Cardiac muscle cell (in vitro differentiated cells and primary cell): ENCODE measurements at regions not wholly inside any gene's neighbourhood (a gene's known extent, or its start where the extent isn't known, plus 50 kb on each side); places are given as distances from the start of the nearest gene placed in this dataset.
"Not testable (repeated sequence)": the region's sequence is repeated elsewhere in the genome, so short reads cannot be mapped to it uniquely, and the experiment has no call there.

Experiments used
- DNase-seq, 2 donors: peaks; one replicate each; pipeline versions ENCODE4 v3.0.0 to v3.0.0-alpha.2; 2010 to 2017; ENCODE audit warnings: low read depth in 1 of 2, low spot score in 1 of 2
- H3K27ac ChIP-seq: fragments of 200-600 bp; sonication (generic); 2 replicates; pipeline ENCODE4 v1.5.1; 2016
- H3K27me3 ChIP-seq: fragments of 200-600 bp; sonication (generic); 2 replicates; pipeline ENCODE4 v1.6.0; 2016; ENCODE audit warnings: control low read depth
- H3K36me3 ChIP-seq: fragments of 200-600 bp; sonication (generic); 2 replicates; pipeline ENCODE4 v1.5.1; 2016; ENCODE audit warnings: control low read depth
- H3K4me1 ChIP-seq: fragments of 200-600 bp; sonication (generic); 2 replicates; pipeline ENCODE4 v1.8.1; 2017; ENCODE audit warnings: low read depth, mild to moderate bottlenecking, mixed run types
- H3K4me3 ChIP-seq: fragments of 200-600 bp; sonication (generic); 2 replicates; pipeline ENCODE4 v1.5.1; 2016; ENCODE audit warnings: mild to moderate bottlenecking
- H3K9me3 ChIP-seq: fragments of 200-600 bp; sonication (generic); 2 replicates; pipeline ENCODE4 v1.5.1; 2017; ENCODE audit warnings: low read depth, mild to moderate bottlenecking, control low read depth
- CTCF ChIP-seq: IDR thresholded peaks from 2 replicates; pipeline ENCODE4 v1.5.1; 2012; ENCODE audit warnings: low read depth, mild to moderate bottlenecking, low read length

DNA sequence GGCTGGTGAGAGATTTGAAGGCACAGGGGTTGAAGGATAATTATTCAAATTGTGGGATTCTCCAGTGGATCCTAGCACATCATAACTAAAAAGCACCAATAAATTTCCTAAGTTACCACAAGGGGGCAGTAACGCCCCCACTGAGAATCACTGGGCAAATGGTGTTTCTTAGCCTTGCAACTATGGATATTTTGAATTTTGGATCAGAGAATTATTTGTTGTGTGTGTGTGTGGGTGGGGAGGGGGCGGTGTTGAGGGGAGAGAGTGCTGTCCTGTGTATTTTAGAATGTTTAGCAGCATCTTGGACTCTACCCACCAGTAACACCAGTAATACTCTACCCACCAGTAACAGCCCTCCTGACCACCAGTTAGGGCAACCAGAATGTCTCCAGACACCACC, 63.3 kb upstream of the PRKG1 start:
- Histone ChIP-seq H3K27me3 (no peaks in the 10 kb centered on the region), H3K4me3 (no peak overlapping the region), H3K27ac (no peak overlapping the region), H3K4me1 (no peaks in the 10 kb centered on the region), H3K36me3 (no peaks in the 10 kb centered on the region), H3K9me3 (no peaks in the 10 kb centered on the region)
- peak; percentile 40 to 74 for DNase-seq
- TF ChIP-seq CTCF: peak; percentile 78

DNA sequence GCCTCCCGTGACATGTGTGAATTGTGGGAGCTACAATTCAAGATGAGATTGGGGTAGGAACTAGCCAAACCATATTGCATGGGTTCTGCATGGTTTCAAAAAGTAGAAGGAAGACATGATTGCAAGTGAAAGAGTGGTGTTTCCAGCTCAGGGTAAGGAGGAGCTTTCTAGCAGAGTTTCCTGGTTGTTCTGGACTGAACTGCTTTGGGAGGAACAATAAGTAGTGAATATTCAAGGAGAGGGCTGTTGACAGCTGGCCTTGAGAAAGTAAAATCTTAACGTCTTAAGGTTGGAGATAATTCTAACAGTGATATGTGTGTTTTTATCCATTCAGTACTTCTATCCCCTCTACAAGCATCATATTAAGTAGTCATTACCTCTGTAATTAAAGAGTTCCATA, 62.2 kb upstream of the PRKG1 start:
- no peaks in the 10 kb centered on the region for H3K9me3 ChIP-seq
- no peak for TF ChIP-seq CTCF
- no peak for DNase-seq
- no peaks in the 10 kb centered on the region for H3K4me1 ChIP-seq
- H3K4me3 ChIP-seq: no peak overlapping the region
- no peaks in the 10 kb centered on the region for H3K36me3 ChIP-seq
- no peaks in the 10 kb centered on the region for H3K27me3 ChIP-seq
- H3K27ac ChIP-seq: no peak overlapping the region

DNA sequence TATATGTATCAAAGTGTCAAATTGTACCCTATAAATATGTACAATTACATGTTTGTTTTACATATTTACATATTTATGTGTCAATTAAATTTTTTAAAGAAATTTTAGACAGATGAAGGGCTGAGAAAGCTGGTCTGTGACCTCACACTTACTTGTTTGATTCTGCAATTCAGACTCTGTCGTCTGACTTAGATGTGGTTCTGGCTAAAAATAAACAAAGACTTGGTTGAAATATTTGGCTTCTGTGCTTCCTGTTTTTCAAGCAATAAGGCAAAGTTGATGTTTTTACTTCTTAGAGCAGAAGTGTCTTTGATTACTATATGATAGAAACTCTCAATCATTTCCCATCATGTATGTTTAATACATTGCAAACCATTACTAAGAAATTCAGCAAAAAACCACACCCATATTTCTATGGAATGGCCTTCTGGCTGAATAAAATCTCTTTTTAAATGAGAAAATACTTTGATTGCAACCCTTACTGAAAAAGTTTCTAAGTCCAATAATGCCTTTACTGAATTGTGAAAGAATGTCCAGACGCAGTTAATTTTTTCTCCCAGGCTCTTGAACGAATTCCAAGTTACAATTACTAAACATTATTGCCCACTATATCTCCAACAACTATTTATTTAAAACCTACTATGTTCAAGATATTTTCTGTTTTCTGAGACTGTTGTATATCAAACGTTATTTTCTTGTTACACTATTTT, 59.5 kb upstream of the PRKG1 start:
- peak in 1 of 2 donors; percentile 62 for DNase-seq
- Histone ChIP-seq H3K4me1 (no peaks in the 10 kb centered on the region), H3K27me3 (no peaks in the 10 kb centered on the region), H3K36me3 (no peaks in the 10 kb centered on the region), H3K9me3 (no peaks in the 10 kb centered on the region), H3K27ac (no peak overlapping the region), H3K4me3 (no peak overlapping the region)
- TF ChIP-seq CTCF: no peak

DNA sequence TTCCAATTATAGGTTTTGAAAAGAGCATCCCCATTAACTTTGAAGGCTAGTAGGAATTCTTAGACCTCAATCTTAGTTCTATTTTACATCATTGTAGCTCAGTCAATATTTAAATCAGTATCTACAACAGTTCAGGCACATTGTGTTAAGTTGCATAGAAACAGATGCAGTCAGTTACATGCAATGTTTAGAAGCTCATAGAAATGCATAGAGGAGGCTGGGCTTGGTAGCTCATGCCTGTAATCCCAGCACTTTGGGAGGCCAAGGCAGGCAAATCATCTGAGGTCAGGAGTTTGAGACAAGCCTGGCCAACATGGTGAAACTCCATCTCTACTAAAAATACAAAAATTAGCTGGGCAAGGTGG, 58.9 kb upstream of the PRKG1 start:
- DNase-seq, H3K27me3 ChIP-seq, H3K36me3 ChIP-seq, H3K4me3 ChIP-seq, H3K4me1 ChIP-seq, H3K27ac ChIP-seq, H3K9me3 ChIP-seq: not testable (repeated sequence)

- Histone ChIP-seq H3K4me1 (no peaks in the 10 kb centered on the region), H3K4me3 (no peak overlapping the region), H3K9me3 (no peaks in the 10 kb centered on the region), H3K27ac (no peak overlapping the region), H3K27me3 (no peaks in the 10 kb centered on the region), H3K36me3 (no peaks in the 10 kb centered on the region)
- peak in 1 of 2 donors; percentile 12 for DNase-seq
- TF ChIP-seq CTCF: no peak
These were observed 54.1 kb upstream of the PRKG1 start for GRCh38 chr10:51020200-51020599.

- no peak for TF ChIP-seq CTCF
- Histone ChIP-seq H3K36me3 (no peaks in the 10 kb centered on the region), H3K4me3 (no peak overlapping the region), H3K27ac (no peak overlapping the region), H3K4me1 (no peaks in the 10 kb centered on the region), H3K27me3 (no peaks in the 10 kb centered on the region), H3K9me3 (no peaks in the 10 kb centered on the region)
- no peak for DNase-seq
These were observed 51.2 kb upstream of the PRKG1 start for GRCh38 chr10:51022933-51023585.
